Colonic mucosa (tissue), 4 donors: ENCODE measurements at regions not wholly inside any gene's neighbourhood (a gene's known extent, or its start where the extent isn't known, plus 50 kb on each side); places are given as distances from the start of the nearest gene placed in this dataset.

ENCODE experiments used
- DNase-seq: peaks from one replicate; pipeline ENCODE4 v3.0.0-alpha.2; 2020
- H3K27ac ChIP-seq: fragments of 200-600 bp; one replicate; pipeline ENCODE4 v1.8.0; 2021
- H3K27me3 ChIP-seq: fragments of 200-600 bp; one replicate; pipeline ENCODE4 v1.8.0; 2021
- H3K36me3 ChIP-seq: fragments of 200-600 bp; one replicate; pipeline ENCODE4 v1.8.0; 2021
- H3K4me1 ChIP-seq: fragments of 200-600 bp; one replicate; pipeline ENCODE4 v1.8.0; 2021; ENCODE audit warnings: mild to moderate bottlenecking
- H3K4me3 ChIP-seq: fragments of 200-600 bp; one replicate; pipeline ENCODE4 v1.8.0; 2021
- H3K9ac ChIP-seq, 2 donors: one replicate each; pipeline ENCODE4 v1.7.0; 2013; ENCODE audit warnings: control low read depth in 2 of 2, low read depth in 2 of 2, low read length in 2 of 2
- H3K9me3 ChIP-seq: fragments of 200-600 bp; one replicate; pipeline ENCODE4 v1.8.0; 2021
- CTCF ChIP-seq: fragments of 200-600 bp; IDR thresholded peaks from one replicate; pipeline ENCODE4 v1.8.0; 2022; ENCODE audit warnings: antibody characterized with exemption, mild to moderate bottlenecking
- intact Hi-C: fragments of 100-400 bp; cut with DNase I; formaldehyde crosslinking; loops from one replicate; pipeline ENCODE4 v1.14.1; 2022
- donor health status: healthy.
- donor health status: DM: no; HTN: no; CAD: no.
- donor health status: DM: no; HTN: no; CAD: no.

- H3K4me1 ChIP-seq: no peaks in the 10 kb centered on the region
- no peaks in the 10 kb centered on the region for H3K27me3 ChIP-seq
- no peak overlapping the region for H3K27ac ChIP-seq
- H3K4me3 ChIP-seq: no peak overlapping the region
- no peaks in the 10 kb centered on the region for H3K36me3 ChIP-seq
- no peak for DNase-seq
- H3K9me3 ChIP-seq: no peaks in the 10 kb centered on the region
- no peak overlapping the region for H3K9ac ChIP-seq
- TF ChIP-seq CTCF: no peak
- intact Hi-C loops: no loop called here
Observed at GRCh38 chr17:45664921-45665320, 119.2 kb upstream of the CRHR1 start.

GRCh38 chr17:45666046-45666600 lies 118.0 kb upstream of the CRHR1 start:
- Histone ChIP-seq H3K4me3 (no peak overlapping the region), H3K27me3 (no peaks in the 10 kb centered on the region), H3K4me1 (no peaks in the 10 kb centered on the region), H3K27ac (no peak overlapping the region), H3K9ac (no peak overlapping the region), H3K9me3 (no peaks in the 10 kb centered on the region), H3K36me3 (no peaks in the 10 kb centered on the region)
- no peak for TF ChIP-seq CTCF
- DNase-seq: no peak
- intact Hi-C loops: no loop called here

GRCh38 chr17:45666641-45667040 lies 117.5 kb upstream of the CRHR1 start:
- TF ChIP-seq CTCF: no peak
- H3K9me3 ChIP-seq: no peaks in the 10 kb centered on the region
- H3K4me1 ChIP-seq: no peaks in the 10 kb centered on the region
- intact Hi-C loops: no loop called here
- H3K4me3 ChIP-seq: no peak overlapping the region
- no peaks in the 10 kb centered on the region for H3K36me3 ChIP-seq
- H3K27ac ChIP-seq: no peak overlapping the region
- no peaks in the 10 kb centered on the region for H3K27me3 ChIP-seq
- no peak overlapping the region for H3K9ac ChIP-seq
- DNase-seq: no peak

GRCh38 chr17:45667591-45668171 lies 116.4 kb upstream of the CRHR1 start:
- Histone ChIP-seq H3K27ac (no peak overlapping the region), H3K9me3 (no peaks in the 10 kb centered on the region), H3K27me3 (no peaks in the 10 kb centered on the region), H3K36me3 (no peaks in the 10 kb centered on the region), H3K4me3 (no peak overlapping the region), H3K9ac (no peak overlapping the region), H3K4me1 (no peaks in the 10 kb centered on the region)
- no peak for TF ChIP-seq CTCF
- no peak for DNase-seq
- intact Hi-C loops: no loop called here

- Histone ChIP-seq H3K4me3 (no peak overlapping the region), H3K9ac (no peak overlapping the region), H3K27ac (no peak overlapping the region), H3K4me1 (no peaks in the 10 kb centered on the region), H3K36me3 (no peaks in the 10 kb centered on the region), H3K27me3 (no peaks in the 10 kb centered on the region), H3K9me3 (no peaks in the 10 kb centered on the region)
- intact Hi-C loops: no loop called here
- no peak for TF ChIP-seq CTCF
- no peak for DNase-seq
Observed at GRCh38 chr17:45668316-45668715, 115.8 kb upstream of the CRHR1 start.
